Activated CD4-positive, alpha-beta memory T cell treated with anti-CD3 and anti-CD28 coated beads for 36 hours (primary cell): ENCODE measurements at regions not wholly inside any gene's neighbourhood (a gene's known extent, or its start where the extent isn't known, plus 50 kb on each side); places are given as distances from the start of the nearest gene placed in this dataset.

Experiments used
- CTCF ChIA-PET: fragments of 350-600 bp; sonication (Branson Sonifier 250); formaldehyde crosslinking; loops from one replicate; lab custom pipeline; 2021; ENCODE audit warnings: antibody characterized with exemption, inconsistent platforms; lab: Charles Lee
- POLR2A ChIA-PET: fragments of 350-600 bp; sonication (Branson Sonifier 250); formaldehyde crosslinking; loops from one replicate; lab custom pipeline; 2021; ENCODE audit warnings: antibody characterized with exemption; lab: Charles Lee
- DNase-seq: peaks from one replicate; pipeline ENCODE4 v3.0.0-alpha.2; 2020
- H3K27ac Mint-ChIP-seq: one replicate; pipeline ENCODE4 v1.8.0; 2021; ENCODE audit warnings: mixed read lengths
- H3K27me3 Mint-ChIP-seq: one replicate; pipeline ENCODE4 v1.8.0; 2021; ENCODE audit warnings: mixed read lengths
- H3K36me3 Mint-ChIP-seq: one replicate; pipeline ENCODE4 v1.8.0; 2021; ENCODE audit warnings: mixed read lengths
- H3K4me1 Mint-ChIP-seq: one replicate; pipeline ENCODE4 v1.8.0; 2021; ENCODE audit warnings: low read depth, mixed read lengths
- H3K4me3 Mint-ChIP-seq: one replicate; pipeline ENCODE4 v1.8.0; 2021; ENCODE audit warnings: mild to moderate bottlenecking, mixed read lengths
- H3K9me3 Mint-ChIP-seq: one replicate; pipeline ENCODE4 v1.8.0; 2021; ENCODE audit warnings: mixed read lengths
- intact Hi-C: fragments of 100-400 bp; cut with micrococcal nuclease; formaldehyde crosslinking; loops from one replicate; pipeline ENCODE4 v1.15.1; 2023

- DNase-seq = no peak
- Mint-ChIP-seq H3K9me3 (no peaks in the 10 kb centered on the region), H3K36me3 (no peaks in the 10 kb centered on the region), H3K27ac (no peak overlapping the region), H3K27me3 (no peaks in the 10 kb centered on the region), H3K4me3 (no peak overlapping the region), H3K4me1 (no peaks in the 10 kb centered on the region)
- ChIA-PET POLR2A (no interaction called here), CTCF (no interaction called here)
- intact Hi-C loops = no loop called here
These were observed 87.6 kb upstream of the COL21A1 start for GRCh38 chr6:56334937-56335336.

- Mint-ChIP-seq H3K27me3 (peaks cover 1% of the 10 kb centered on the region), H3K4me3 (no peak overlapping the region), H3K36me3 (no peaks in the 10 kb centered on the region), H3K27ac (no peak overlapping the region), H3K4me1 (no peaks in the 10 kb centered on the region), H3K9me3 (no peaks in the 10 kb centered on the region)
- DNase-seq = no peak
- POLR2A ChIA-PET = no interaction called here
- CTCF ChIA-PET = no interaction called here
- intact Hi-C loops = no loop called here
These were observed 82.1 kb upstream of the COL21A1 start for GRCh38 chr6:56329271-56330050.

- CTCF ChIA-PET = no interaction called here
- no peaks in the 10 kb centered on the region for H3K9me3 Mint-ChIP-seq
- H3K27ac Mint-ChIP-seq = no peak overlapping the region
- peaks cover 1% of the 10 kb centered on the region for H3K27me3 Mint-ChIP-seq
- intact Hi-C loops = no loop called here
- DNase-seq = no peak
- no peak overlapping the region for H3K4me3 Mint-ChIP-seq
- no peaks in the 10 kb centered on the region for H3K4me1 Mint-ChIP-seq
- POLR2A ChIA-PET = no interaction called here
- no peaks in the 10 kb centered on the region for H3K36me3 Mint-ChIP-seq
These were observed 81.3 kb upstream of the COL21A1 start for GRCh38 chr6:56328728-56329090.

- H3K27ac Mint-ChIP-seq = no peak overlapping the region
- no peak for DNase-seq
- H3K4me1 Mint-ChIP-seq = no peaks in the 10 kb centered on the region
- H3K9me3 Mint-ChIP-seq = no peaks in the 10 kb centered on the region
- ChIA-PET CTCF (interaction anchor here (1.0 kb wide), 1 partner anchor 14 kb away, joined by 4 read pairs; no protein-coding TSS in a partner anchor), POLR2A (no interaction called here)
- H3K36me3 Mint-ChIP-seq = no peaks in the 10 kb centered on the region
- peaks cover 1% of the 10 kb centered on the region for H3K27me3 Mint-ChIP-seq
- H3K4me3 Mint-ChIP-seq = no peak overlapping the region
- intact Hi-C loops = no loop called here
These were observed 80.8 kb upstream of the COL21A1 start for GRCh38 chr6:56327946-56328727.

GRCh38 chr6:56324396-56324795 is 77.0 kb upstream of the COL21A1 start:
- ChIA-PET POLR2A (no interaction called here), CTCF (no interaction called here)
- Mint-ChIP-seq H3K27me3 (peaks cover 4% of the 10 kb centered on the region), H3K27ac (no peak overlapping the region), H3K4me3 (no peak overlapping the region), H3K4me1 (no peaks in the 10 kb centered on the region), H3K9me3 (no peaks in the 10 kb centered on the region), H3K36me3 (no peaks in the 10 kb centered on the region)
- no peak for DNase-seq
- intact Hi-C loops = no loop called here

- no peaks in the 10 kb centered on the region for H3K9me3 Mint-ChIP-seq
- intact Hi-C loops = no loop called here
- H3K27ac Mint-ChIP-seq = no peak overlapping the region
- no peak overlapping the region for H3K4me3 Mint-ChIP-seq
- H3K36me3 Mint-ChIP-seq = no peaks in the 10 kb centered on the region
- H3K27me3 Mint-ChIP-seq = peaks cover 2% of the 10 kb centered on the region
- POLR2A ChIA-PET = no interaction called here
- no peaks in the 10 kb centered on the region for H3K4me1 Mint-ChIP-seq
- CTCF ChIA-PET = no interaction called here
- no peak for DNase-seq
These were observed 71.5 kb upstream of the COL21A1 start for GRCh38 chr6:56318851-56319250.

GRCh38 chr6:56314683-56315523 is 67.5 kb upstream of the COL21A1 start:
- POLR2A ChIA-PET = no interaction called here
- peak; percentile 11 for DNase-seq
- CTCF ChIA-PET = interaction anchor here (0.6 to 1.4 kb wide), 5 partner anchors 13 to 280 kb away, joined by 3 to 4 read pairs (median 3); no protein-coding TSS in a partner anchor
- intact Hi-C loops = loop anchor here (1.0 kb wide), 1 partner anchor 255 kb away; no protein-coding TSS in a partner anchor
- Mint-ChIP-seq H3K9me3 (no peaks in the 10 kb centered on the region), H3K4me3 (no peak overlapping the region), H3K27ac (no peak overlapping the region), H3K4me1 (no peaks in the 10 kb centered on the region), H3K36me3 (no peaks in the 10 kb centered on the region), H3K27me3 (no peaks in the 10 kb centered on the region)

- no peaks in the 10 kb centered on the region for H3K36me3 Mint-ChIP-seq
- no peak overlapping the region for H3K27ac Mint-ChIP-seq
- H3K27me3 Mint-ChIP-seq = no peaks in the 10 kb centered on the region
- no peak for DNase-seq
- no peak overlapping the region for H3K4me3 Mint-ChIP-seq
- H3K4me1 Mint-ChIP-seq = no peaks in the 10 kb centered on the region
- no peaks in the 10 kb centered on the region for H3K9me3 Mint-ChIP-seq
- POLR2A ChIA-PET = no interaction called here
- intact Hi-C loops = no loop called here
- CTCF ChIA-PET = interaction anchor here (1.3 kb wide), 1 partner anchor 285 kb away, joined by 3 read pairs; no protein-coding TSS in a partner anchor
These were observed 64.4 kb upstream of the COL21A1 start for GRCh38 chr6:56311533-56312448.

- no peak for DNase-seq
- CTCF ChIA-PET = no interaction called here
- POLR2A ChIA-PET = no interaction called here
- no peak overlapping the region for H3K27ac Mint-ChIP-seq
- intact Hi-C loops = no loop called here
- no peaks in the 10 kb centered on the region for H3K27me3 Mint-ChIP-seq
- H3K4me3 Mint-ChIP-seq = no peak overlapping the region
- H3K36me3 Mint-ChIP-seq = no peaks in the 10 kb centered on the region
- no peaks in the 10 kb centered on the region for H3K9me3 Mint-ChIP-seq
- no peaks in the 10 kb centered on the region for H3K4me1 Mint-ChIP-seq
These were observed 63.7 kb upstream of the COL21A1 start for GRCh38 chr6:56311061-56311460.

GRCh38 chr6:56310241-56310640 is 62.9 kb upstream of the COL21A1 start:
- Mint-ChIP-seq H3K27ac (no peak overlapping the region), H3K4me1 (no peaks in the 10 kb centered on the region), H3K27me3 (no peaks in the 10 kb centered on the region), H3K9me3 (no peaks in the 10 kb centered on the region), H3K4me3 (no peak overlapping the region), H3K36me3 (no peaks in the 10 kb centered on the region)
- intact Hi-C loops = no loop called here
- DNase-seq = no peak
- CTCF ChIA-PET = no interaction called here
- POLR2A ChIA-PET = no interaction called here

- ChIA-PET POLR2A (no interaction called here), CTCF (no interaction called here)
- H3K36me3 Mint-ChIP-seq = no peaks in the 10 kb centered on the region
- no peak overlapping the region for H3K27ac Mint-ChIP-seq
- intact Hi-C loops = no loop called here
- DNase-seq = no peak
- H3K27me3 Mint-ChIP-seq = no peaks in the 10 kb centered on the region
- H3K9me3 Mint-ChIP-seq = peaks cover 2% of the 10 kb centered on the region
- H3K4me3 Mint-ChIP-seq = no peak overlapping the region
- no peaks in the 10 kb centered on the region for H3K4me1 Mint-ChIP-seq
These were observed 52.5 kb upstream of the COL21A1 start for GRCh38 chr6:56299916-56300315.
